Sigmoid colon (tissue), 4 donors: ENCODE measurements at regions not wholly inside any gene's neighbourhood (a gene's known extent, or its start where the extent isn't known, plus 50 kb on each side); places are given as distances from the start of the nearest gene placed in this dataset.

Experiments
- POLR2A ChIP-seq, 2 donors: fragments of 450-650 bp; IDR thresholded peaks; one replicate each; pipeline ENCODE4 v1.6.1; 2016; ENCODE audit warnings: antibody characterized with exemption in 2 of 2, mild to moderate bottlenecking in 2 of 2, moderate library complexity in 2 of 2
- POLR2AphosphoS5 ChIP-seq, 4 donors: sonication (generic); formaldehyde crosslinking; IDR thresholded peaks; one replicate each; pipeline ENCODE4 v1.6.1; 2017; ENCODE audit warnings: antibody characterized with exemption in 4 of 4

DNA sequence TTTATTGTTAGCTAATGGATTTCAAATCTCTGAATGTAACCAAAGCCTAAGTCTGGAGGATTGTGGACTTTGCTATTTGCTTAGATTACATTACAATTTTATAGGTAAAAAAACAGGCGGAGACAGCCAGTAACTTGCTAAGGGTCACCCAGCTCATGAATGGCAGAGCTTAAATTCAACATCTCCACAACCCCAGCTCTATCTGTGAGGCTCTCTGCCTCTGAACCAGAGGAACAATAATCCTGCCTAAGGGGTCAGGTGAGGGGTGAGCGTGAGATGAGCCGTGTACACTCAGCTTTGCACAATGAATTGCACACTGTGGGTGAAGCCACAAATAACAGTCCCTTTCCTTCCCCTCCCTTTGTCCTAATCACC is 69.8 kb upstream of the SPATA12 start:
- no peak for TF ChIP-seq POLR2A (IDR thresholded peaks at IDR 0.05)
- no peak for TF ChIP-seq POLR2AphosphoS5 (IDR thresholded peaks at IDR 0.05)
